ENCODE measurements at regions not wholly inside any gene's neighbourhood (a gene's known extent, or its start where the extent isn't known, plus 50 kb on each side); places are given as distances from the start of the nearest gene placed in this dataset.

- TF ChIP-seq ZNF792 (tag by site-specific recombination; IDR thresholded peaks at IDR 0.05): no peak
- no peak for TF ChIP-seq ZNF658 (tag by site-specific recombination; IDR thresholded peaks at IDR 0.05)
- no peak for TF ChIP-seq ZNF16 (tag by site-specific recombination; IDR thresholded peaks at IDR 0.05; ENCODE audit: low read depth)
- TF ChIP-seq, protein P1, sequence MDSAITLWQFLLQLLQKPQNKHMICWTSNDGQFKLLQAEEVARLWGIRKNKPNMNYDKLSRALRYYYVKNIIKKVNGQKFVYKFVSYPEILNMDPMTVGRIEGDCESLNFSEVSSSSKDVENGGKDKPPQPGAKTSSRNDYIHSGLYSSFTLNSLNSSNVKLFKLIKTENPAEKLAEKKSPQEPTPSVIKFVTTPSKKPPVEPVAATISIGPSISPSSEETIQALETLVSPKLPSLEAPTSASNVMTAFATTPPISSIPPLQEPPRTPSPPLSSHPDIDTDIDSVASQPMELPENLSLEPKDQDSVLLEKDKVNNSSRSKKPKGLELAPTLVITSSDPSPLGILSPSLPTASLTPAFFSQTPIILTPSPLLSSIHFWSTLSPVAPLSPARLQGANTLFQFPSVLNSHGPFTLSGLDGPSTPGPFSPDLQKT (IDR thresholded peaks at IDR 0.05; ENCODE audit: borderline replicate concordance, low read depth, low read length): no peak
- no peak for TF ChIP-seq ZNF623 (tag by site-specific recombination; IDR thresholded peaks at IDR 0.05)
- no peak for TF ChIP-seq GLI2 (tag by site-specific recombination; IDR thresholded peaks at IDR 0.05; ENCODE audit: borderline replicate concordance, low read depth)
- TF ChIP-seq ZNF37A (tag by site-specific recombination; IDR thresholded peaks at IDR 0.05): no peak
- no peak for TF ChIP-seq GFI1B (tag by site-specific recombination; IDR thresholded peaks at IDR 0.05)
- no peak for TF ChIP-seq ZXDB (tag by site-specific recombination; IDR thresholded peaks at IDR 0.05)
- no peak for TF ChIP-seq ZNF473 (tag by site-specific recombination; IDR thresholded peaks at IDR 0.05)
Measured at GRCh38 chr4:4598851-4599411, 57.1 kb upstream of the STX18 start (continued).

GRCh38 chr4:4596720-4597119 is 54.9 kb upstream of the STX18 start:
- POLR2A ChIA-PET: no interaction called here
- no peaks in the 10 kb centered on the region for H3K4me1 ChIP-seq (ENCODE audit: control insufficient read depth, insufficient read depth, low read length)
- H3K9me3 ChIP-seq (ENCODE audit: control insufficient read depth, insufficient read depth, low read depth, low read length): no peaks in the 10 kb centered on the region
- H3K27ac ChIP-seq (ENCODE audit: extremely low read depth, low read depth, low read length): no peak overlapping the region
- CTCF ChIA-PET: no interaction called here
- H3K36me3 ChIP-seq (ENCODE audit: control insufficient read depth in 2 of 2, insufficient read depth in 1 of 2, low read length in 2 of 2): no peaks in the 10 kb centered on the region
- H3K4me3 ChIP-seq (ENCODE audit: low read depth, low read length): no peak overlapping the region
- TF ChIP-seq GFI1B (tag by site-specific recombination; IDR thresholded peaks at IDR 0.05): no peak

DNA sequence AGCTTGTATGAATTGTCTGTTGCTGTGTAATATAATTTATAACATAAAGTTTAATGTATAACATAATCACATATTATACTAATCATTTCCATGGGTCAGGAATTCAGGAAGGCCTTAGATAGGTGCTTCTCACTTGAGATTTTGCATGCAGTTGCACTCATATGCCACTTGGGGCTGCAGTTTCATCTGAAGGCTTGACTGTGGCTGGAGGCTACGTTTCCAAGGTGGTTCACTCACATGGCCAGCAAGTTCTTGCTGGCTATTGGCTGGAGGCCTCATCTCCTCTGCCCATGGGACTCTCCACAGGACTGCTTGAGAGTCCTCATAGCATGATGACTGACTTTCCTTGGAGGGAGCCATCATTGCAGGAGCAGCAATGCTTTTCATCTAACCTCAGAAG is 53.4 kb upstream of the STX18 start:
- no peaks in the 10 kb centered on the region for H3K36me3 ChIP-seq (ENCODE audit: control insufficient read depth in 2 of 2, insufficient read depth in 1 of 2, low read length in 2 of 2)
- ChIA-PET CTCF (no interaction called here), POLR2A (no interaction called here)
- no peak overlapping the region for H3K4me3 ChIP-seq (ENCODE audit: low read depth, low read length)
- H3K9me3 ChIP-seq (ENCODE audit: control insufficient read depth, insufficient read depth, low read depth, low read length): no peaks in the 10 kb centered on the region
- TF ChIP-seq, protein P2, sequence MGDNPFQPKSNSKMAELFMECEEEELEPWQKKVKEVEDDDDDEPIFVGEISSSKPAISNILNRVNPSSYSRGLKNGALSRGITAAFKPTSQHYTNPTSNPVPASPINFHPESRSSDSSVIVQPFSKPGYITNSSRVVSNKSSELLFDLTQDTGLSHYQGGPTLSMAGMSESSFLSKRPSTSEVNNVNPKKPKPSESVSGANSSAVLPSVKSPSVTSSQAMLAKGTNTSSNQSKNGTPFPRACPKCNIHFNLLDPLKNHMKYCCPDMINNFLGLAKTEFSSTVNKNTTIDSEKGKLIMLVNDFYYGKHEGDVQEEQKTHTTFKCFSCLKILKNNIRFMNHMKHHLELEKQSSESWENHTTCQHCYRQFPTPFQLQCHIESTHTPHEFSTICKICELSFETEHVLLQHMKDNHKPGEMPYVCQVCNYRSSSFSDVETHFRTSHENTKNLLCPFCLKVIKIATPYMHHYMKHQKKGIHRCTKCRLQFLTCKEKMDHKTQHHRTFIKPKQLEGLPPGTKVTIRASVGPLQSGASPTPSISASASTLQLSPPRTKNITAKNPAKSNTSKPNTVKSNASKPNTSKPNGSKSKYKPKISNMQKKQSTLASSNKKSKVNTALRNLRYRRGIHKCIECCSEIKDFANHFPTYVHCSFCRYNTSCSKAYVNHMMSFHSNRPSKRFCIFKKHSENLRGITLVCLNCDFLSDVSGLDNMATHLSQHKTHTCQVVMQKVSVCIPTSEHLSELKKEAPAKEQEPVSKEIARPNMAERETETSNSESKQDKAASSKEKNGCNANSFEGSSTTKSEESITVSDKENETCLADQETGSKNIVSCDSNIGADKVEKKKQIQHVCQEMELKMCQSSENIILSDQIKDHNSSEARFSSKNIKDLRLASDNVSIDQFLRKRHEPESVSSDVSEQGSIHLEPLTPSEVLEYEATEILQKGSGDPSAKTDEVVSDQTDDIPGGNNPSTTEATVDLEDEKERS (tag by site-specific recombination; IDR thresholded peaks at IDR 0.05): 0 out of 2 replicates have a peak, but pooled peaks have one; percentile 17
- TF ChIP-seq ZNF324 (tag by site-specific recombination; IDR thresholded peaks at IDR 0.05): no peak
- no peaks in the 10 kb centered on the region for H3K4me1 ChIP-seq (ENCODE audit: control insufficient read depth, insufficient read depth, low read length)
- no peak overlapping the region for H3K27ac ChIP-seq (ENCODE audit: extremely low read depth, low read depth, low read length)

GRCh38 chr4:4594285-4594920 is 52.6 kb upstream of the STX18 start:
- TF ChIP-seq ZNF433 (tag by site-specific recombination; IDR thresholded peaks at IDR 0.05; ENCODE audit: low read depth): no peak
- no peak for TF ChIP-seq ZNF571 (tag by site-specific recombination; IDR thresholded peaks at IDR 0.05)
- no peak for TF ChIP-seq ZSCAN16 (tag by site-specific recombination; IDR thresholded peaks at IDR 0.05)
- TF ChIP-seq ZNF366 (tag by site-specific recombination; conservative IDR thresholded peaks at IDR 0.05): no peak
- TF ChIP-seq OVOL3 (tag by site-specific recombination; IDR thresholded peaks at IDR 0.05): no peak
- no peak for TF ChIP-seq ZNF521 (tag by site-specific recombination; IDR thresholded peaks at IDR 0.05)
- TF ChIP-seq ZNF184 (tag by site-specific recombination; IDR thresholded peaks at IDR 0.05): no peak
- POLR2A ChIA-PET: no interaction called here
- Histone ChIP-seq H3K36me3 (ENCODE audit: control insufficient read depth in 2 of 2, insufficient read depth in 1 of 2, low read length in 2 of 2) (no peaks in the 10 kb centered on the region), H3K9me3 (ENCODE audit: control insufficient read depth, insufficient read depth, low read depth, low read length) (no peaks in the 10 kb centered on the region), H3K27ac (ENCODE audit: extremely low read depth, low read depth, low read length) (no peak overlapping the region), H3K4me1 (ENCODE audit: control insufficient read depth, insufficient read depth, low read length) (no peaks in the 10 kb centered on the region), H3K4me3 (ENCODE audit: low read depth, low read length) (no peak overlapping the region)
- CTCF ChIA-PET: no interaction called here

Data from HEK293 (cell line).